Astrocyte of the spinal cord (primary cell): ENCODE measurements at regions not wholly inside any gene's neighbourhood (a gene's known extent, or its start where the extent isn't known, plus 50 kb on each side); places are given as distances from the start of the nearest gene placed in this dataset.

ENCODE experiments used
- DNase-seq: peaks from one replicate; pipeline ENCODE4 v3.0.0; 2011; ENCODE audit warnings: low read depth, low spot score
- H3K4me3 ChIP-seq: 2 replicates; pipeline ENCODE4 v1.5.1; 2011; ENCODE audit warnings: low read depth, mild to moderate bottlenecking, low read length, moderate library complexity
- CTCF ChIP-seq: IDR thresholded peaks from 2 replicates; pipeline ENCODE4 v1.5.1; 2012; ENCODE audit warnings: low read depth, mild to moderate bottlenecking, low read length, inconsistent platforms
- in situ Hi-C: cut with HindIII; loops from 2 replicates; pipeline ENCODE4 v1.10.0; 2017; ENCODE audit warnings: low sequenced_read_pairs

GRCh38 chr9:86535406-86535915 is 181.3 kb upstream of the TUT7 start:
- TF ChIP-seq CTCF: no peak
- H3K4me3 ChIP-seq: no peak overlapping the region
- DNase-seq: no peak
- in situ Hi-C loops: no loop called here

GRCh38 chr9:86534572-86535258 is 180.5 kb upstream of the TUT7 start:
- in situ Hi-C loops: no loop called here
- H3K4me3 ChIP-seq: no peak overlapping the region
- TF ChIP-seq CTCF: no peak
- peak; percentile 27 for DNase-seq

GRCh38 chr9:86531971-86532640 is 177.9 kb upstream of the TUT7 start:
- no peak for DNase-seq
- no peak overlapping the region for H3K4me3 ChIP-seq
- in situ Hi-C loops: no loop called here
- no peak for TF ChIP-seq CTCF

- in situ Hi-C loops: no loop called here
- no peak for DNase-seq
- H3K4me3 ChIP-seq: no peak overlapping the region
- TF ChIP-seq CTCF: no peak
Observed at GRCh38 chr9:86531273-86531970, 177.2 kb upstream of the TUT7 start.

GRCh38 chr9:86529496-86530275 is 175.5 kb upstream of the TUT7 start:
- in situ Hi-C loops: no loop called here

More at GRCh38 chr9:86529496-86530275, 175.5 kb upstream of the TUT7 start:
- no peak for TF ChIP-seq CTCF
- DNase-seq: no peak
- H3K4me3 ChIP-seq: no peak overlapping the region
